Smooth muscle cell (in vitro differentiated cells): ENCODE measurements at regions not wholly inside any gene's neighbourhood (a gene's known extent, or its start where the extent isn't known, plus 50 kb on each side); places are given as distances from the start of the nearest gene placed in this dataset.

Source experiments
- DNase-seq: peaks from one replicate; lab custom pipeline; 2025; ENCODE audit not compliant: unreplicated experiment; lab: John Stamatoyannopoulos, UW
- H2AFZ ChIP-seq: fragments of 200-600 bp; sonication (generic); 2 replicates; pipeline ENCODE4 v1.6.0; 2016; ENCODE audit warnings: antibody characterized with exemption, low read depth, mild to moderate bottlenecking
- H3F3A ChIP-seq: fragments of 200-600 bp; sonication (generic); 2 replicates; pipeline ENCODE4 v1.6.0; 2017; ENCODE audit warnings: antibody characterized with exemption, low read depth
- H3K27ac ChIP-seq: fragments of 200-600 bp; sonication (generic); 2 replicates; pipeline ENCODE4 v1.5.1; 2016; ENCODE audit warnings: low read depth, mild to moderate bottlenecking
- H3K27me3 ChIP-seq: fragments of 200-600 bp; sonication (generic); 2 replicates; pipeline ENCODE4 v1.6.1; 2016; ENCODE audit warnings: low read depth, mild to moderate bottlenecking
- H3K36me3 ChIP-seq: fragments of 200-600 bp; sonication (generic); 2 replicates; pipeline ENCODE4 v1.5.1; 2016; ENCODE audit warnings: low read depth
- H3K4me1 ChIP-seq: fragments of 200-600 bp; sonication (generic); 2 replicates; pipeline ENCODE4 v1.5.1; 2016; ENCODE audit warnings: low read depth
- H3K4me2 ChIP-seq: fragments of 200-600 bp; sonication (generic); 2 replicates; pipeline ENCODE4 v1.6.0; 2016; ENCODE audit warnings: mild to moderate bottlenecking
- H3K4me3 ChIP-seq: fragments of 200-600 bp; sonication (generic); 2 replicates; pipeline ENCODE4 v1.5.1; 2016; ENCODE audit warnings: mild to moderate bottlenecking
- H3K79me2 ChIP-seq: fragments of 200-600 bp; sonication (generic); 2 replicates; pipeline ENCODE4 v1.6.0; 2016; ENCODE audit warnings: low read depth, mild to moderate bottlenecking
- H3K9ac ChIP-seq: fragments of 200-600 bp; sonication (generic); 2 replicates; pipeline ENCODE4 v1.6.0; 2016; ENCODE audit warnings: low read depth
- H3K9me3 ChIP-seq: fragments of 200-600 bp; sonication (generic); replicated peaks from 2 replicates; pipeline ENCODE4 v1.5.1; 2016; ENCODE audit warnings: low read depth
- H4K20me1 ChIP-seq: fragments of 200-600 bp; sonication (generic); 2 replicates; pipeline ENCODE4 v1.6.0; 2016; ENCODE audit warnings: low read depth
- WGBS: methylation state at CpG from one replicate; pipeline ENCODE4 v1.1.7; 2016; ENCODE audit warnings: low lambda C conversion rate; 5-methylcytosine and 5-hydroxymethylcytosine counted together
- TF ChIP-seq, protein P1 (sequence below): fragments of 200-600 bp; sonication (generic); IDR thresholded peaks from 2 replicates; pipeline ENCODE4 v1.5.1; 2017; ENCODE audit warnings: borderline replicate concordance, mild to moderate bottlenecking, antibody characterized with exemption; ENCODE audit not compliant: insufficient read depth, poor library complexity, severe bottlenecking

DNA sequence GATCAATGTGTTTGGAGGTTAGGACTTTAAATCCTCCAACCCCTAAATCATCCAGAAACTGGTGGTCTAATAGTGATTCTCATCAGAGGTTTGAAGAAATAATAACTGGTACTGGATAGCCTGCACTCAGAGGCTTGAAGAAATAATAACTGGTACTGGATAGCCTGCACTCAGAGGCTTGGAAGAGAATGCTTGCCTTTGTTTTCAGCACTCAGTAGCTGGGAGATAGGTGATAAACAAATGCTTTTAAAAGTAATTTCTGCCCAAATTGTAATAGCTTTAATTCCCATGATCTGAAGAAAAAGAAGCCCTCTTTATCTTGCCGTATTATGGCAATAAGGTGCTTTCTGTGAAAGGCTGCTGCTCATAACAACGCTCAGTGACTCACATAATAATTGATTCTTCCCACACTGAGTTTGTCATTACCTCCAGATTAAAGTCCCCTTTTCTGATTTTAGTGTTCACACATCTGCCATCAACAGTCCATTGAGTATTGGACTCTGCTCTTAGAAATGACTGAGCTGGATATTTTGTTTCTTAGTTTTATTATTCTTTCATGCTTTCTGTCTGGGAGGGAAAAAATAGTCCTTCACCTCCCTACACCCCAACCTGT is 112.3 kb upstream of the PHYHIPL start:
- TF ChIP-seq, protein P1, sequence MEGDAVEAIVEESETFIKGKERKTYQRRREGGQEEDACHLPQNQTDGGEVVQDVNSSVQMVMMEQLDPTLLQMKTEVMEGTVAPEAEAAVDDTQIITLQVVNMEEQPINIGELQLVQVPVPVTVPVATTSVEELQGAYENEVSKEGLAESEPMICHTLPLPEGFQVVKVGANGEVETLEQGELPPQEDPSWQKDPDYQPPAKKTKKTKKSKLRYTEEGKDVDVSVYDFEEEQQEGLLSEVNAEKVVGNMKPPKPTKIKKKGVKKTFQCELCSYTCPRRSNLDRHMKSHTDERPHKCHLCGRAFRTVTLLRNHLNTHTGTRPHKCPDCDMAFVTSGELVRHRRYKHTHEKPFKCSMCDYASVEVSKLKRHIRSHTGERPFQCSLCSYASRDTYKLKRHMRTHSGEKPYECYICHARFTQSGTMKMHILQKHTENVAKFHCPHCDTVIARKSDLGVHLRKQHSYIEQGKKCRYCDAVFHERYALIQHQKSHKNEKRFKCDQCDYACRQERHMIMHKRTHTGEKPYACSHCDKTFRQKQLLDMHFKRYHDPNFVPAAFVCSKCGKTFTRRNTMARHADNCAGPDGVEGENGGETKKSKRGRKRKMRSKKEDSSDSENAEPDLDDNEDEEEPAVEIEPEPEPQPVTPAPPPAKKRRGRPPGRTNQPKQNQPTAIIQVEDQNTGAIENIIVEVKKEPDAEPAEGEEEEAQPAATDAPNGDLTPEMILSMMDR = no peak
- H3K27ac ChIP-seq = no peak overlapping the region
- no peak for DNase-seq
- no peaks in the 10 kb centered on the region for H3K9me3 ChIP-seq
- H3K9ac ChIP-seq = no peak overlapping the region
- no peaks in the 10 kb centered on the region for H3K27me3 ChIP-seq
- no peak overlapping the region for H3K4me2 ChIP-seq
- no peaks in the 10 kb centered on the region for H4K20me1 ChIP-seq
- H3K4me3 ChIP-seq = no peak overlapping the region
- no peaks in the 10 kb centered on the region for H3K79me2 ChIP-seq
- H3K36me3 ChIP-seq = no peaks in the 10 kb centered on the region
- H3F3A ChIP-seq = no peaks in the 10 kb centered on the region
- WGBS = 95% methylated on average over 2 of the region's 2 CpGs
- no peaks in the 10 kb centered on the region for H3K4me1 ChIP-seq
- H2AFZ ChIP-seq = no peak overlapping the region

DNA sequence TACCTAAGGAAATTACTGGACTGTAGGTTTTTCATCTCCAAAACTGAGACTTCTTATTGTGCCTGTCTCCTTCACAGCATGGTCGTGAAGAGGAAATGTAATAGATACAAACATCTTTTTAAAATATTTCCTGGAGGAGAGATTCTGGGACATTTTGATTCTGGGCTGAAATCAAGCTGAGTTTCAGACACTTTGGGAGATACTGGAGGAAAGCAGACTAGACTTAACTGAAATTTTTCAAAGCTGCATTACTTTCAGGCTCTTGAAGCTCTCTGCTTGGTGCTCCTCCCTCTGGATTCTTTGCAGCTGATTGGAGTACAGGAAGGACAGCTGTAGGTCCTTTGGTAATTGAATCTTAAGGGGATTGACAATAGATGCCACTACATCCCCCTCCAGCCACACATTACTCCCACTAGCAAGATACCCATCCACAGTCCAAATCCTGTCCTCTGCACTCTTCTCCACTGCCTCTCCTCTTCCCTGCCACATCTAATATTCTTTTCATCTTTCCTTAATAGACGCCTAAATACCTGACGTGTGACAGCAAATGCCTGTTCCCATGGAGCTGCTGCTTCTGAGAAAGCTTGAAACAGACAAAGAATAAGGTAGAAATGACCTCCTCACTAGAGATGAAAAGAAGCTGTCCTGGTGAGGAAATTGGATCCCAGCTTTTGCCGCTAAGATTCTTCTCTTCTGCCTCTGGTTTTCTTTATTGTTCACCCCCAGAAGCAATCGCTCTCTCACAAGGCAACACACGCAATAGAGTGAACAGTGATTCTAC is 111.5 kb upstream of the PHYHIPL start:
- DNase-seq = no peak
- 83% methylated on average over 6 of the region's 6 CpGs for WGBS
- H3K27me3 ChIP-seq = no peaks in the 10 kb centered on the region
- TF ChIP-seq, protein P1 = no peak
- no peaks in the 10 kb centered on the region for H3K4me1 ChIP-seq
- H3K9ac ChIP-seq = no peak overlapping the region
- no peaks in the 10 kb centered on the region for H3K36me3 ChIP-seq
- no peaks in the 10 kb centered on the region for H3K9me3 ChIP-seq
- no peak overlapping the region for H2AFZ ChIP-seq
- H3K27ac ChIP-seq = no peak overlapping the region
- no peaks in the 10 kb centered on the region for H4K20me1 ChIP-seq
- H3F3A ChIP-seq = no peaks in the 10 kb centered on the region
- H3K79me2 ChIP-seq = no peaks in the 10 kb centered on the region
- no peak overlapping the region for H3K4me2 ChIP-seq
- no peak overlapping the region for H3K4me3 ChIP-seq

DNA sequence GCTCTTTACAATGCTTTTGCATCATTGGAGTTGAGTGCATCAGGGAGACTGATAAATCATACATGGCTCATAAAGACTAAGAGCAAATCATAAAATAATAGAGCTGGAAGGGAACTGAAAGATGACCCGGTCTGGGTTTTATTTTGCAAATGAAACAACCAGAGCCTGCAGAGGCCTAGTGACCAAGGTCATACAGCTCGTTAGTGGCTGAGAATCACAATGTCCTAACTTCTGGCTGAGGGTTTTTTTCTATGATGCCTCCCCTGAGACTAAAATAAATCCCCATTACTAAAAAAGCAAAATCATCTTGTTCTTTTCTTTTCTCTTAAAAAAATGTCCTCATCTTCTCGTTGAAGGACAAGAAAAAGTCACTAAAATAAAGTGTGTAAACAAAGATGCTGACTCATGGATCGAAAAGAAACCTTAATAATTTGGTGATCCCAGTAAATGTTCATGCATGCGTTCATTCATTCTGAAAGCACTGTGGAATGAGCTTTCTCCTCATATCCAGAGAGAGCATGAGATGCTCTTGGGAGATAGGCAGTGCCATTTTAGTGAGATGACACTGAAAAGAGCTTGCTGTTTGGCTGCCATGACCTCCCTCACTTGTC is 107.8 kb upstream of the PHYHIPL start:
- Histone ChIP-seq H3K36me3 (no peaks in the 10 kb centered on the region), H3K9ac (no peak overlapping the region), H3K9me3 (no peaks in the 10 kb centered on the region), H3K27ac (no peak overlapping the region), H4K20me1 (no peaks in the 10 kb centered on the region), H3K79me2 (no peaks in the 10 kb centered on the region), H2AFZ (no peak overlapping the region), H3F3A (no peaks in the 10 kb centered on the region), H3K27me3 (no peaks in the 10 kb centered on the region), H3K4me3 (no peak overlapping the region), H3K4me2 (no peak overlapping the region), H3K4me1 (no peaks in the 10 kb centered on the region)
- WGBS = 85% methylated on average over 5 of the region's 5 CpGs
- TF ChIP-seq, protein P1 = no peak
- no peak for DNase-seq

DNA sequence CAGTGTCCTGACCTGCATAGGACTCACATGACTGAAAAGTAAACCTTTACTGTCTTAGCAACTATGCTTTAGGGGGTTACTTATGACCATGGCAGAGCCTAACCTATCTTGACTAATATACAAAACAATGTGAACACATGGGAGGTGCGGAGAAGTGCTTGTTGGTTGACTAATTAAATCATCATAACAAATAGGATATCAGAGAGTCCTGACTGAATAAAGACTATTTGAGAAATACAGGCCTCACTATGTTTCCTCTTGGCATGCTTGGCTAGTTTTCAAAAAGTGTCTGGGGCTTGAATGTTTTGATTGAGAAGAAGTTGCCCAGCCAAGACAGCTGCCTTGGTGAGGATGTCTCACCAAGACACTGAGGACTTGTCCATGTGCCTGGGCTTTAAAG is 104.4 kb upstream of the PHYHIPL start:
- H3K4me2 ChIP-seq = no peak overlapping the region

More for the DNA sequence above, 104.4 kb upstream of the PHYHIPL start:
- no peak for DNase-seq
- Histone ChIP-seq H3F3A (no peaks in the 10 kb centered on the region), H4K20me1 (no peaks in the 10 kb centered on the region), H3K27me3 (no peaks in the 10 kb centered on the region), H2AFZ (no peak overlapping the region), H3K36me3 (no peaks in the 10 kb centered on the region), H3K4me1 (no peaks in the 10 kb centered on the region), H3K79me2 (no peaks in the 10 kb centered on the region), H3K4me3 (no peak overlapping the region), H3K9me3 (no peaks in the 10 kb centered on the region), H3K9ac (no peak overlapping the region), H3K27ac (no peak overlapping the region)
- TF ChIP-seq, protein P1 = no peak
- 82% methylated on average over 1 of the region's 1 CpG for WGBS
